ENCODE measurements at regions not wholly inside any gene's neighbourhood (a gene's known extent, or its start where the extent isn't known, plus 50 kb on each side); places are given as distances from the start of the nearest gene placed in this dataset.

- TF ChIP-seq CTCF (conservative IDR thresholded peaks at IDR 0.05; ENCODE audit: low read length): no peak
- no peak for TF ChIP-seq EZH2phosphoT487 (IDR thresholded peaks at IDR 0.05; ENCODE audit: borderline replicate concordance)
Measured at GRCh38 chr10:33812586-33812985, 478.1 kb upstream of the NRP1 start.
